ENCODE measurements at regions not wholly inside any gene's neighbourhood (a gene's known extent, or its start where the extent isn't known, plus 50 kb on each side); places are given as distances from the start of the nearest gene placed in this dataset.

- H2BK15ac ChIP-seq (ENCODE audit: low read depth, low read length), result no peak overlapping the region
- H3K27ac ChIP-seq (ENCODE audit: insufficient read depth, low read length), result no peak overlapping the region
- no TSS peak for BruUV-seq (replicated peaks)
- no peak overlapping the region for H2BK120ac ChIP-seq (ENCODE audit: low read depth, low read length)
- ATAC-seq (ENCODE audit: low read depth), result no peak
- no peak overlapping the region for H4K91ac ChIP-seq (ENCODE audit: insufficient read depth, low read depth, low read length)
- H3K9me3 ChIP-seq (ENCODE audit: control insufficient read depth, insufficient read depth, low read length), result peaks cover 18% of the 10 kb centered on the region
- dilution Hi-C loops (cut with HindIII; ENCODE audit: low sequenced_read_pairs, unreplicated experiment) (no loop called here), intact Hi-C loops (cut with micrococcal nuclease) (no loop called here), in situ Hi-C loops (cut with MboI; ENCODE audit: low sequenced_read_pairs) (no loop called here)
- no peak for DNase-seq
- no peak overlapping the region for H4K8ac ChIP-seq (ENCODE audit: low read depth in 2 of 2, low read length in 2 of 2)
- H3K4me2 ChIP-seq (ENCODE audit: low read depth, low read length), result no peak overlapping the region
- H4K20me1 ChIP-seq (ENCODE audit: insufficient read depth, low read length), result no peaks in the 10 kb centered on the region
- no peak overlapping the region for H3K18ac ChIP-seq (ENCODE audit: low read depth, low read length)
- TF ChIP-seq USF2 (IDR thresholded peaks at IDR 0.05; ENCODE audit: low read depth, low read length), result no peak
- no peak for TF ChIP-seq MXI1 (IDR thresholded peaks at IDR 0.05; ENCODE audit: borderline replicate concordance, low read depth, low read length)
- TF ChIP-seq BHLHE40 (IDR thresholded peaks at IDR 0.05; ENCODE audit: low read depth, low read length), result no peak
- TF ChIP-seq CHD1 (IDR thresholded peaks at IDR 0.05; ENCODE audit: low read depth, low read length), result no peak
- no peak for TF ChIP-seq RAD21 (IDR thresholded peaks at IDR 0.05; ENCODE audit: low read length)
- TF ChIP-seq RCOR1 (IDR thresholded peaks at IDR 0.05; ENCODE audit: insufficient replicate concordance, low read length), result no peak
- no peak for TF ChIP-seq POLR2A (IDR thresholded peaks at IDR 0.05; ENCODE audit: low read depth, low read length)
- no peak for TF ChIP-seq CTCF (conservative IDR thresholded peaks at IDR 0.05; ENCODE audit: low read depth, low read length)
- TF ChIP-seq ELK1 (IDR thresholded peaks at IDR 0.05; ENCODE audit: borderline replicate concordance, low read depth, low read length), result no peak
- no peak for TF ChIP-seq SMC3 (IDR thresholded peaks at IDR 0.05; ENCODE audit: low read depth, low read length)
- TF ChIP-seq FOS (IDR thresholded peaks at IDR 0.05; ENCODE audit: low read depth, low read length), result no peak
- no peak for TF ChIP-seq NFE2L2 (IDR thresholded peaks at IDR 0.05; ENCODE audit: low read depth, low read length)
- no peak overlapping the region for H2AK5ac ChIP-seq (ENCODE audit: low read depth, low read length)
- no peak overlapping the region for H2BK20ac ChIP-seq (ENCODE audit: low read depth, low read length)
- H3K14ac ChIP-seq (replicated peaks; ENCODE audit: low read depth, low read length), result no peak overlapping the region
- no peaks in the 10 kb centered on the region for H3K36me3 ChIP-seq (ENCODE audit: control insufficient read depth, insufficient read depth, low read length)
- H3K23ac ChIP-seq (ENCODE audit: low read depth, low read length), result no peak overlapping the region
- H3K9ac ChIP-seq (ENCODE audit: low read depth, low read length), result no peak overlapping the region
- H3K4me1 ChIP-seq (ENCODE audit: control insufficient read depth, insufficient read depth, low read length), result no peaks in the 10 kb centered on the region
- POLR2A ChIA-PET (ENCODE audit: unreplicated experiment), result no interaction called here
- no peak overlapping the region for H3K4me3 ChIP-seq (ENCODE audit: insufficient read depth, low read depth, low read length)
- H3K56ac ChIP-seq (ENCODE audit: extremely low read depth, insufficient read depth, low read length), result no peak overlapping the region
- no peak overlapping the region for H3K4ac ChIP-seq (ENCODE audit: low read depth, low read length)
- no peaks in the 10 kb centered on the region for H3K79me1 ChIP-seq (ENCODE audit: low read depth in 1 of 2, low read length in 2 of 2)
- no peak overlapping the region for H2AFZ ChIP-seq (replicated peaks; ENCODE audit: low read length, poor library complexity)
- CTCF ChIA-PET, result no interaction called here
- no peak overlapping the region for H2BK5ac ChIP-seq (ENCODE audit: low read depth, low read length, poor library complexity, severe bottlenecking)
- H2AK9ac ChIP-seq (replicated peaks; ENCODE audit: low read depth, low read length, poor library complexity), result no peak overlapping the region
- H3K27me3 ChIP-seq (ENCODE audit: control insufficient read depth, insufficient read depth, low read length), result no peaks in the 10 kb centered on the region
- H4K5ac ChIP-seq (ENCODE audit: low read depth, low read length), result no peak overlapping the region
- no CpG with 5 or more reads among the region's 4 CpGs for WGBS, 2 experiments (ENCODE audit: extremely low coverage in 2 of 2, insufficient read length in 1 of 2)
- no peaks in the 10 kb centered on the region for H3K9me1 ChIP-seq (ENCODE audit: insufficient read depth, low read length)
Observed at GRCh38 chr2:16151651-16152050, 211.3 kb downstream of the MYCN start.

Data from IMR-90 (cell line).